WTC11 (cell line): ENCODE measurements at regions not wholly inside any gene's neighbourhood (a gene's known extent, or its start where the extent isn't known, plus 50 kb on each side); places are given as distances from the start of the nearest gene placed in this dataset.

Experiments used
- ATAC-seq: fragments of 200-7000 bp; cut with Tn5 transposase; 2 replicates; pipeline ENCODE4 v1.10.0; 2021; ENCODE audit warnings: mild to moderate bottlenecking, moderate library complexity
- CTCF ChIA-PET: fragments of 300-600 bp; sonication (Branson Sonifier 250); formaldehyde crosslinking; loops from one replicate; lab custom pipeline; 2021; ENCODE audit warnings: antibody characterized with exemption; lab: Charles Lee
- POLR2A ChIA-PET: fragments of 350-600 bp; sonication (Branson Sonifier 250); formaldehyde crosslinking; loops from one replicate; lab custom pipeline; 2021; ENCODE audit warnings: antibody characterized with exemption; lab: Charles Lee
- DNase-seq: peaks from one replicate; pipeline ENCODE4 v3.0.0; 2021; ENCODE audit warnings: low spot score
- H3K27ac Mint-ChIP-seq: 2 replicates; pipeline ENCODE4 v1.8.0; 2021; ENCODE audit warnings: mixed read lengths
- H3K27me3 Mint-ChIP-seq: 2 replicates; pipeline ENCODE4 v1.8.0; 2021; ENCODE audit warnings: low read depth, mild to moderate bottlenecking, moderate library complexity, mixed read lengths
- H3K36me3 Mint-ChIP-seq: 2 replicates; pipeline ENCODE4 v1.8.0; 2021; ENCODE audit warnings: mixed read lengths
- H3K4me1 Mint-ChIP-seq: 2 replicates; pipeline ENCODE4 v1.8.0; 2022; ENCODE audit warnings: mixed read lengths
- H3K4me3 Mint-ChIP-seq: 2 replicates; pipeline ENCODE4 v1.8.0; 2021; ENCODE audit warnings: mild to moderate bottlenecking, moderate library complexity, mixed read lengths
- H3K9me3 Mint-ChIP-seq: 2 replicates; pipeline ENCODE4 v1.8.0; 2021; ENCODE audit warnings: mixed read lengths
- ARID4B ChIP-seq: sonication (generic); formaldehyde crosslinking; IDR thresholded peaks from 2 replicates; pipeline ENCODE4 v1.8.0; 2023; ENCODE audit warnings: missing genetic modification reagents, mild to moderate bottlenecking, borderline replicate concordance
- ATF1 ChIP-seq: sonication (generic); formaldehyde crosslinking; IDR thresholded peaks from 2 replicates; pipeline ENCODE4 v1.8.1; 2023; ENCODE audit warnings: mild to moderate bottlenecking, moderate library complexity, missing genetic modification reagents
- ATF2 ChIP-seq: sonication (generic); formaldehyde crosslinking; IDR thresholded peaks from 2 replicates; pipeline ENCODE4 v1.8.1; 2022; ENCODE audit warnings: low read depth, missing genetic modification reagents, borderline replicate concordance
- CDX4 ChIP-seq: fragments of 250-450 bp; sonication (Bioruptor Pico); IDR thresholded peaks from 2 replicates; pipeline ENCODE4 v1.9.0; 2021; ENCODE audit warnings: moderate library complexity, mild to moderate bottlenecking, inconsistent platforms, borderline replicate concordance
- ELF4 ChIP-seq: sonication (generic); formaldehyde crosslinking; IDR thresholded peaks from 2 replicates; pipeline ENCODE4 v1.8.1; 2022; ENCODE audit warnings: low read depth, mild to moderate bottlenecking, moderate library complexity, missing genetic modification reagents
- EMX1 ChIP-seq: fragments of 250-450 bp; sonication (Bioruptor Pico); IDR thresholded peaks from 2 replicates; pipeline ENCODE4 v1.8.0; 2021; ENCODE audit warnings: mild to moderate bottlenecking
- ESRRA ChIP-seq: sonication (generic); formaldehyde crosslinking; IDR thresholded peaks from 2 replicates; pipeline ENCODE4 v1.8.1; 2022; ENCODE audit warnings: mild to moderate bottlenecking, missing genetic modification reagents, borderline replicate concordance
- FOXK1 ChIP-seq: sonication (generic); formaldehyde crosslinking; IDR thresholded peaks from 2 replicates; pipeline ENCODE4 v1.8.0; 2022; ENCODE audit warnings: mild to moderate bottlenecking, moderate library complexity, missing genetic modification reagents
- GABPB1 ChIP-seq: sonication (generic); formaldehyde crosslinking; IDR thresholded peaks from 2 replicates; pipeline ENCODE4 v1.8.1; 2023; ENCODE audit warnings: mild to moderate bottlenecking, missing genetic modification reagents
- JAZF1 ChIP-seq: fragments of 250-450 bp; sonication (Bioruptor Pico); IDR thresholded peaks from 2 replicates; pipeline ENCODE4 v1.9.0; 2021; ENCODE audit warnings: moderate library complexity, mild to moderate bottlenecking, inconsistent platforms
- KAT7 ChIP-seq: sonication (generic); formaldehyde crosslinking; IDR thresholded peaks from 2 replicates; pipeline ENCODE4 v1.8.1; 2023; ENCODE audit warnings: missing genetic modification reagents, mild to moderate bottlenecking, borderline replicate concordance
- MYBL2 ChIP-seq: sonication (generic); formaldehyde crosslinking; IDR thresholded peaks from 2 replicates; pipeline ENCODE4 v1.8.1; 2023; ENCODE audit warnings: mild to moderate bottlenecking, moderate library complexity, missing genetic modification reagents
- NR1H2 ChIP-seq: sonication (generic); formaldehyde crosslinking; IDR thresholded peaks from 2 replicates; pipeline ENCODE4 v1.9.0; 2021; ENCODE audit warnings: mild to moderate bottlenecking, moderate library complexity, missing genetic modification reagents
- PRRX2 ChIP-seq: fragments of 250-450 bp; sonication (Bioruptor Pico); IDR thresholded peaks from 2 replicates; pipeline ENCODE4 v1.8.0; 2021; ENCODE audit warnings: mild to moderate bottlenecking
- RELA ChIP-seq: sonication (generic); formaldehyde crosslinking; IDR thresholded peaks from 2 replicates; pipeline ENCODE4 v1.8.1; 2022; ENCODE audit warnings: missing genetic modification reagents, mild to moderate bottlenecking, borderline replicate concordance
- RORB ChIP-seq: fragments of 250-450 bp; sonication (Bioruptor Pico); IDR thresholded peaks from 2 replicates; pipeline ENCODE4 v1.9.0; 2021; ENCODE audit warnings: mild to moderate bottlenecking
- SP1 ChIP-seq: sonication (generic); formaldehyde crosslinking; conservative IDR thresholded peaks from 2 replicates; pipeline ENCODE4 v1.8.1; 2022; ENCODE audit warnings: missing genetic modification reagents
- ZBTB43 ChIP-seq: sonication (generic); formaldehyde crosslinking; IDR thresholded peaks from 2 replicates; pipeline ENCODE4 v1.8.1; 2023; ENCODE audit warnings: mild to moderate bottlenecking, missing genetic modification reagents
- ZNF121 ChIP-seq: sonication (generic); formaldehyde crosslinking; IDR thresholded peaks from 2 replicates; pipeline ENCODE4 v1.8.0; 2023; ENCODE audit warnings: missing genetic modification reagents
- ZNF232 ChIP-seq: sonication (generic); formaldehyde crosslinking; IDR thresholded peaks from 2 replicates; pipeline ENCODE4 v1.8.0; 2022; ENCODE audit warnings: mild to moderate bottlenecking, missing genetic modification reagents
- ZNF423 ChIP-seq: fragments of 250-450 bp; sonication (Bioruptor Pico); IDR thresholded peaks from 2 replicates; pipeline ENCODE4 v2.1.2; 2022; ENCODE audit warnings: mild to moderate bottlenecking, moderate library complexity

GRCh38 chrX:23540532-23540931, 126.8 kb upstream of the PRDX4 start (continued):
- TF ChIP-seq ZBTB43 (no peak), MYBL2 (CRISPR knock-in tag) (no peak), ATF1 (no peak), ZNF423 (CRISPR knock-in tag) (no peak), ESRRA (CRISPR knock-in tag) (no peak)
- TF ChIP-seq, all 79 proteins: peak for 0

GRCh38 chrX:23548164-23548563, 119.1 kb upstream of the PRDX4 start:
- peaks cover 5% of the 10 kb centered on the region for H3K4me1 Mint-ChIP-seq
- DNase-seq: no peak
- 0 out of 2 replicates have a peak, but pooled peaks cover 3% of the 10 kb centered on the region for H3K9me3 Mint-ChIP-seq
- H3K4me3 Mint-ChIP-seq: no peak overlapping the region
- TF ChIP-seq FOXK1 (CRISPR knock-in tag): no peak
- TF ChIP-seq ZNF121 (CRISPR knock-in tag): no peak
- TF ChIP-seq NR1H2 (CRISPR knock-in tag): no peak
- TF ChIP-seq GABPB1 (CRISPR knock-in tag): no peak
- TF ChIP-seq JAZF1 (CRISPR knock-in tag): no peak
- TF ChIP-seq CDX4: no peak
- TF ChIP-seq KAT7 (CRISPR knock-in tag): no peak
- no peak for TF ChIP-seq ATF2 (CRISPR knock-in tag)
- TF ChIP-seq RELA: no peak
- no peak for TF ChIP-seq ZNF232 (CRISPR knock-in tag)
- no peak for TF ChIP-seq ARID4B (CRISPR knock-in tag)
- no peak for TF ChIP-seq ELF4 (CRISPR knock-in tag)
- TF ChIP-seq PRRX2 (CRISPR knock-in tag): no peak
- TF ChIP-seq SP1 (CRISPR knock-in tag): no peak
- TF ChIP-seq RORB (CRISPR knock-in tag): no peak
- no peak for TF ChIP-seq EMX1 (CRISPR knock-in tag)
- TF ChIP-seq, all 79 proteins: peak for 0
- no peak overlapping the region for H3K27ac Mint-ChIP-seq
- ChIA-PET POLR2A (no interaction called here), CTCF (no interaction called here)
- no peaks in the 10 kb centered on the region for H3K27me3 Mint-ChIP-seq
- ATAC-seq: no peak
- no peaks in the 10 kb centered on the region for H3K36me3 Mint-ChIP-seq
